Naive thymus-derived CD8-positive, alpha-beta T cell (primary cell): ENCODE measurements at regions not wholly inside any gene's neighbourhood (a gene's known extent, or its start where the extent isn't known, plus 50 kb on each side); places are given as distances from the start of the nearest gene placed in this dataset.

Experiments
- ATAC-seq, 2 donors: fragments of 150-1000 bp; cut with Tn5 transposase in 1 of 2; sonication (Bioruptor Pico), chemical (Tn5 transposase) in 1 of 2; 1 replicate in 1 of 2; 2 replicates in 1 of 2; pipeline ENCODE4 v1.10.0; 2021; ENCODE audit warnings: mild to moderate bottlenecking in 2 of 2, moderate library complexity in 2 of 2
- POLR2A ChIA-PET: fragments of 350-600 bp; sonication (Branson Sonifier 250); formaldehyde crosslinking; loops from one replicate; lab custom pipeline; 2021; ENCODE audit warnings: antibody characterized with exemption; lab: Charles Lee
- DNase-seq, 10 donors: peaks; one replicate each; pipeline versions ENCODE4 v3.0.0 to v3.0.0-alpha.2; 2020 to 2022
- H3K27ac Mint-ChIP-seq, 10 donors: one replicate each; pipeline ENCODE4 v1.8.0; 2020 to 2022; ENCODE audit warnings: mild to moderate bottlenecking in 10 of 10, mixed read lengths in 10 of 10, moderate library complexity in 4 of 10, inconsistent platforms in 1 of 10
- H3K27me3 Mint-ChIP-seq, 5 donors: one replicate each; pipeline ENCODE4 v1.8.0; 2021 to 2022; ENCODE audit warnings: mixed read lengths in 5 of 5
- H3K36me3 Mint-ChIP-seq, 3 donors: one replicate each; pipeline ENCODE4 v1.8.0; 2020 to 2022; ENCODE audit warnings: mixed read lengths in 3 of 3, mild to moderate bottlenecking in 2 of 3, inconsistent platforms in 1 of 3
- H3K4me1 Mint-ChIP-seq, 4 donors: one replicate each; pipeline ENCODE4 v1.8.0; 2021 to 2022; ENCODE audit warnings: mixed read lengths in 4 of 4
- H3K4me3 Mint-ChIP-seq, 10 donors: one replicate each; pipeline ENCODE4 v1.8.0; 2020 to 2022; ENCODE audit warnings: mild to moderate bottlenecking in 10 of 10, mixed read lengths in 10 of 10, moderate library complexity in 6 of 10, inconsistent platforms in 1 of 10
- H3K9me3 Mint-ChIP-seq, 9 donors: one replicate each; pipeline ENCODE4 v1.8.0; 2020 to 2022; ENCODE audit warnings: mixed read lengths in 9 of 9, mild to moderate bottlenecking in 3 of 9, inconsistent platforms in 1 of 9, moderate library complexity in 1 of 9

- POLR2A ChIA-PET, result no interaction called here
- no peaks in the 10 kb centered on the region for H3K4me1 Mint-ChIP-seq
- ATAC-seq (no peak), DNase-seq (no peak)
- H3K27me3 Mint-ChIP-seq, result peaks cover 14 to 48% (median 19%) of the 10 kb centered on the region in 5 donors
- H3K4me3 Mint-ChIP-seq, result no peak overlapping the region
- peaks cover 0 to 7% (median 3%) of the 10 kb centered on the region in 3 donors for H3K36me3 Mint-ChIP-seq
- no peaks in the 10 kb centered on the region for H3K9me3 Mint-ChIP-seq
- H3K27ac Mint-ChIP-seq, result no peak overlapping the region
Measured at GRCh38 chr2:176665086-176665485, 395.8 kb downstream of the MTX2 start.

GRCh38 chr2:176668912-176669311, 399.7 kb downstream of the MTX2 start:
- no peaks in the 10 kb centered on the region for H3K36me3 Mint-ChIP-seq
- no peaks in the 10 kb centered on the region for H3K9me3 Mint-ChIP-seq
- ATAC-seq, result no peak
- no peak for DNase-seq
- no peak overlapping the region for H3K27ac Mint-ChIP-seq
- POLR2A ChIA-PET, result no interaction called here
- H3K27me3 Mint-ChIP-seq, result peaks cover 0 to 26% (median 2%) of the 10 kb centered on the region in 5 donors
- no peaks in the 10 kb centered on the region for H3K4me1 Mint-ChIP-seq
- no peak overlapping the region for H3K4me3 Mint-ChIP-seq

GRCh38 chr2:176669398-176670174, 400.3 kb downstream of the MTX2 start:
- DNase-seq (no peak), ATAC-seq (no peak)
- peaks cover 0 to 26% (median 2%) of the 10 kb centered on the region in 5 donors for H3K27me3 Mint-ChIP-seq
- no peak overlapping the region for H3K4me3 Mint-ChIP-seq
- POLR2A ChIA-PET, result no interaction called here
- H3K27ac Mint-ChIP-seq, result no peak overlapping the region
- H3K9me3 Mint-ChIP-seq, result no peaks in the 10 kb centered on the region
- no peaks in the 10 kb centered on the region for H3K4me1 Mint-ChIP-seq
- no peaks in the 10 kb centered on the region for H3K36me3 Mint-ChIP-seq

- peaks cover 3 to 18% (median 14%) of the 10 kb centered on the region in 5 donors for H3K27me3 Mint-ChIP-seq
- H3K9me3 Mint-ChIP-seq, result no peaks in the 10 kb centered on the region
- DNase-seq (no peak), ATAC-seq (no peak)
- POLR2A ChIA-PET, result no interaction called here
- H3K4me1 Mint-ChIP-seq, result no peaks in the 10 kb centered on the region
- H3K36me3 Mint-ChIP-seq, result no peaks in the 10 kb centered on the region
- H3K4me3 Mint-ChIP-seq, result no peak overlapping the region
- no peak overlapping the region for H3K27ac Mint-ChIP-seq
Measured at GRCh38 chr2:176675271-176675949, 406.2 kb downstream of the MTX2 start.

GRCh38 chr2:176677746-176678265, 408.6 kb downstream of the MTX2 start:
- POLR2A ChIA-PET, result no interaction called here
- no peaks in the 10 kb centered on the region for H3K36me3 Mint-ChIP-seq

GRCh38 chr2:176678571-176678970, 409.3 kb downstream of the MTX2 start:
- no peaks in the 10 kb centered on the region for H3K4me1 Mint-ChIP-seq
- no peak overlapping the region for H3K4me3 Mint-ChIP-seq
- DNase-seq, result no peak
- no peak for ATAC-seq
- POLR2A ChIA-PET, result no interaction called here
- H3K27ac Mint-ChIP-seq, result no peak overlapping the region
- H3K36me3 Mint-ChIP-seq, result no peaks in the 10 kb centered on the region
- H3K27me3 Mint-ChIP-seq, result peaks cover 3 to 33% (median 14%) of the 10 kb centered on the region in 5 donors
- H3K9me3 Mint-ChIP-seq, result no peaks in the 10 kb centered on the region

More at GRCh38 chr2:176677746-176678265, 408.6 kb downstream of the MTX2 start:
- Mint-ChIP-seq H3K27ac (no peak overlapping the region), H3K4me3 (no peak overlapping the region), H3K4me1 (no peaks in the 10 kb centered on the region), H3K27me3 (peaks cover 3 to 25% (median 14%) of the 10 kb centered on the region in 5 donors), H3K9me3 (no peaks in the 10 kb centered on the region)
- no peak for ATAC-seq
- no peak for DNase-seq

- DNase-seq (peak in 1 of 10 donors; percentile 2), ATAC-seq (no peak)
- POLR2A ChIA-PET, result no interaction called here
- Mint-ChIP-seq H3K27me3 (peaks cover 3 to 35% (median 14%) of the 10 kb centered on the region in 5 donors), H3K27ac (no peak overlapping the region), H3K4me3 (no peak overlapping the region), H3K36me3 (no peaks in the 10 kb centered on the region), H3K9me3 (no peaks in the 10 kb centered on the region), H3K4me1 (no peaks in the 10 kb centered on the region)
Measured at GRCh38 chr2:176679061-176679669, 409.9 kb downstream of the MTX2 start.

GRCh38 chr2:176680916-176681516, 411.8 kb downstream of the MTX2 start:
- DNase-seq, result no peak
- H3K27ac Mint-ChIP-seq, result no peak overlapping the region
- H3K27me3 Mint-ChIP-seq, result peaks cover 11 to 51% (median 18%) of the 10 kb centered on the region in 5 donors
- H3K36me3 Mint-ChIP-seq, result no peaks in the 10 kb centered on the region
- H3K9me3 Mint-ChIP-seq, result no peaks in the 10 kb centered on the region
- H3K4me3 Mint-ChIP-seq, result no peak overlapping the region
- no peak for ATAC-seq
- POLR2A ChIA-PET, result no interaction called here
- H3K4me1 Mint-ChIP-seq, result peaks cover 0 to under 1% (median 0%) of the 10 kb centered on the region in 4 donors

GRCh38 chr2:176681584-176682115, 412.4 kb downstream of the MTX2 start:
- Mint-ChIP-seq H3K27me3 (peaks cover 13 to 57% (median 19%) of the 10 kb centered on the region in 5 donors), H3K4me1 (peaks cover 0 to 3% (median 0%) of the 10 kb centered on the region in 4 donors), H3K36me3 (no peaks in the 10 kb centered on the region), H3K27ac (no peak overlapping the region), H3K9me3 (no peaks in the 10 kb centered on the region), H3K4me3 (no peak overlapping the region)
- DNase-seq, result no peak
- ATAC-seq, result no peak
- POLR2A ChIA-PET, result no interaction called here

GRCh38 chr2:176682278-176682677, 413.0 kb downstream of the MTX2 start:
- POLR2A ChIA-PET, result no interaction called here
- Mint-ChIP-seq H3K27me3 (peaks cover 13 to 57% (median 17%) of the 10 kb centered on the region in 5 donors), H3K4me1 (peaks cover 0 to 3% (median 0%) of the 10 kb centered on the region in 4 donors), H3K36me3 (no peaks in the 10 kb centered on the region), H3K4me3 (no peak overlapping the region), H3K27ac (no peak overlapping the region), H3K9me3 (no peaks in the 10 kb centered on the region)
- no peak for ATAC-seq
- DNase-seq, result no peak

GRCh38 chr2:176683618-176684111, 414.4 kb downstream of the MTX2 start:
- ATAC-seq, result no peak
- Mint-ChIP-seq H3K36me3 (no peaks in the 10 kb centered on the region), H3K27ac (no peak overlapping the region), H3K4me1 (peaks cover 0 to 3% (median 0%) of the 10 kb centered on the region in 4 donors), H3K9me3 (no peaks in the 10 kb centered on the region), H3K27me3 (peaks cover 12 to 57% (median 15%) of the 10 kb centered on the region in 5 donors), H3K4me3 (no peak overlapping the region)
- POLR2A ChIA-PET, result no interaction called here
- no peak for DNase-seq

- H3K27me3 Mint-ChIP-seq, result peaks cover 6 to 49% (median 11%) of the 10 kb centered on the region in 5 donors
- no peak for ATAC-seq
- POLR2A ChIA-PET, result no interaction called here
- no peak overlapping the region for H3K4me3 Mint-ChIP-seq
- peaks cover 0 to 3% (median 0%) of the 10 kb centered on the region in 4 donors for H3K4me1 Mint-ChIP-seq
- H3K27ac Mint-ChIP-seq, result no peak overlapping the region
- no peak for DNase-seq
- no peaks in the 10 kb centered on the region for H3K36me3 Mint-ChIP-seq
- H3K9me3 Mint-ChIP-seq, result no peaks in the 10 kb centered on the region
Measured at GRCh38 chr2:176685908-176686307, 416.7 kb downstream of the MTX2 start.
